Muscle layer of duodenum (tissue), 2 donors: ENCODE measurements at regions not wholly inside any gene's neighbourhood (a gene's known extent, or its start where the extent isn't known, plus 50 kb on each side); places are given as distances from the start of the nearest gene placed in this dataset.

Experiments used
- H3K27ac ChIP-seq: one replicate; pipeline ENCODE4 v1.7.0; 2013; ENCODE audit warnings: mild to moderate bottlenecking, low read length
- H3K27me3 ChIP-seq: one replicate; pipeline ENCODE4 v1.7.0; 2013; ENCODE audit warnings: low read depth, mild to moderate bottlenecking, control low read depth, low read length
- H3K36me3 ChIP-seq, 2 donors: one replicate each; pipeline ENCODE4 v1.7.0; 2013; ENCODE audit warnings: low read length in 2 of 2, control low read depth in 1 of 2, mild to moderate bottlenecking in 1 of 2; ENCODE audit not compliant: insufficient read depth in 2 of 2, control insufficient read depth in 1 of 2
- H3K4me1 ChIP-seq, 2 donors: one replicate each; pipeline ENCODE4 v1.7.0; 2013; ENCODE audit warnings: low read length in 2 of 2, mild to moderate bottlenecking in 2 of 2, control low read depth in 1 of 2, moderate library complexity in 1 of 2; ENCODE audit not compliant: insufficient read depth in 2 of 2, control insufficient read depth in 1 of 2
- H3K4me3 ChIP-seq, 2 donors: one replicate each; pipeline ENCODE4 v1.7.0; 2013; ENCODE audit warnings: low read length in 2 of 2, low read depth in 1 of 2, mild to moderate bottlenecking in 1 of 2
- H3K9me3 ChIP-seq, 2 donors: one replicate each; pipeline ENCODE4 v1.7.0; 2013; ENCODE audit warnings: low read length in 2 of 2, control low read depth in 1 of 2, mild to moderate bottlenecking in 1 of 2; ENCODE audit not compliant: control insufficient read depth in 1 of 2
- donor health status: healthy.

GRCh38 chr5:174664180-174664850, 60.1 kb upstream of the MSX2 start:
- H3K36me3 ChIP-seq, result no peaks in the 10 kb centered on the region
- no peak overlapping the region for H3K4me3 ChIP-seq
- no peak overlapping the region for H3K27ac ChIP-seq
- no peaks in the 10 kb centered on the region for H3K4me1 ChIP-seq
- peaks cover 0 to 9% of the 10 kb centered on the region in 2 donors for H3K9me3 ChIP-seq
- H3K27me3 ChIP-seq, result no peaks in the 10 kb centered on the region

- no peak overlapping the region for H3K27ac ChIP-seq
- peaks cover 0 to 9% of the 10 kb centered on the region in 2 donors for H3K9me3 ChIP-seq
- H3K4me1 ChIP-seq, result no peaks in the 10 kb centered on the region
- H3K27me3 ChIP-seq, result no peaks in the 10 kb centered on the region
- H3K36me3 ChIP-seq, result no peaks in the 10 kb centered on the region
- H3K4me3 ChIP-seq, result no peak overlapping the region
Measured at GRCh38 chr5:174665347-174665746, 59.0 kb upstream of the MSX2 start.

- Histone ChIP-seq H3K36me3 (no peaks in the 10 kb centered on the region), H3K9me3 (peaks cover 0 to 9% of the 10 kb centered on the region in 2 donors), H3K27me3 (no peaks in the 10 kb centered on the region), H3K27ac (no peak overlapping the region), H3K4me3 (no peak overlapping the region), H3K4me1 (no peaks in the 10 kb centered on the region)
Measured at GRCh38 chr5:174667526-174667925, 56.9 kb upstream of the MSX2 start.

GRCh38 chr5:174668349-174668748, 56.0 kb upstream of the MSX2 start:
- Histone ChIP-seq H3K27ac (no peak overlapping the region), H3K4me1 (no peaks in the 10 kb centered on the region), H3K9me3 (peaks cover 0 to 9% of the 10 kb centered on the region in 2 donors), H3K27me3 (no peaks in the 10 kb centered on the region), H3K4me3 (no peak overlapping the region), H3K36me3 (no peaks in the 10 kb centered on the region)
